ENCODE measurements at regions not wholly inside any gene's neighbourhood (a gene's known extent, or its start where the extent isn't known, plus 50 kb on each side); places are given as distances from the start of the nearest gene placed in this dataset.

- POLR2A ChIA-PET: no interaction called here
- intact Hi-C loops (cut with micrococcal nuclease) (no loop called here), dilution Hi-C loops (cut with MboI; ENCODE audit: extremely low pct_ligation_motif_present, low sequenced_read_pairs) (no loop called here)
- CTCF ChIA-PET: no interaction called here
- Histone ChIP-seq H3K9ac (replicated peaks; ENCODE audit: extremely low read depth, insufficient read depth, low read length) (no peak overlapping the region), H3K9me1 (replicated peaks; ENCODE audit: control insufficient read depth, extremely low read depth, insufficient read depth, low read length) (no peaks in the 10 kb centered on the region), H3K27ac (ENCODE audit: insufficient read depth, low read depth, low read length) (no peak overlapping the region), H3K27me3 (ENCODE audit: control insufficient read depth in 2 of 2, insufficient read depth in 2 of 2, low read length in 2 of 2) (no peaks in the 10 kb centered on the region), H3K4me2 (ENCODE audit: insufficient read depth, low read length) (no peak overlapping the region), H3K4me3 (replicated peaks in 1 of 3; ENCODE audit: insufficient read depth in 1 of 3, low read depth in 1 of 3, low read length in 3 of 3) (no peak overlapping the region), H3K79me2 (ENCODE audit: control insufficient read depth, insufficient read depth, low read length) (no peaks in the 10 kb centered on the region), H3K9me3 (replicated peaks; ENCODE audit: control insufficient read depth, insufficient read depth, low read length) (no peaks in the 10 kb centered on the region), H4K20me1 (replicated peaks; ENCODE audit: control insufficient read depth, extremely low read depth, insufficient read depth, low read length) (no peaks in the 10 kb centered on the region), H3K4me1 (ENCODE audit: control insufficient read depth, extremely low read depth, insufficient read depth, low read length) (no peaks in the 10 kb centered on the region), H3K36me3 (ENCODE audit: control insufficient read depth in 2 of 2, extremely low read depth in 1 of 2, insufficient read depth in 2 of 2, low read length in 2 of 2) (no peaks in the 10 kb centered on the region), H2AFZ (ENCODE audit: low read depth, low read length) (no peak overlapping the region)
- no peak for DNase-seq (ENCODE audit: low read depth, low spot score)
- BruUV-seq (replicated peaks): no TSS peak
- TF ChIP-seq FOS (IDR thresholded peaks at IDR 0.05; ENCODE audit: borderline replicate concordance, insufficient read depth, low read length): no peak
- TF ChIP-seq GATA2 (IDR thresholded peaks at IDR 0.05; ENCODE audit: insufficient read depth, insufficient read length, low read depth, low read length): no peak
- no peak for TF ChIP-seq CTCF (IDR thresholded peaks at IDR 0.05; ENCODE audit: extremely low read depth in 1 of 2, insufficient read depth in 1 of 2, low read depth in 1 of 2, low read length in 2 of 2)
- no peak for TF ChIP-seq MYC (IDR thresholded peaks at IDR 0.05; ENCODE audit: low read depth, low read length)
- TF ChIP-seq JUN (IDR thresholded peaks at IDR 0.05; ENCODE audit: borderline replicate concordance, insufficient read depth, insufficient read length, low read depth): no peak
- no peak for TF ChIP-seq POLR2A (IDR thresholded peaks at IDR 0.05; ENCODE audit: low read depth, low read length)
- TF ChIP-seq MAX (IDR thresholded peaks at IDR 0.05; ENCODE audit: insufficient read depth, insufficient read length): no peak
- no peak for TF ChIP-seq EZH2 (IDR thresholded peaks at IDR 0.05; ENCODE audit: borderline replicate concordance, low read depth, low read length, severe bottlenecking)
- TF ChIP-seq POLR2AphosphoS5 (IDR thresholded peaks at IDR 0.05; ENCODE audit: insufficient read depth, low read depth, low read length): no peak
- no peak for FAIRE-seq
Observed at GRCh38 chr10:7070950-7071349, 339.9 kb downstream of the SFMBT2 start.
